Iris pigment epithelial cell (primary cell): ENCODE measurements at regions not wholly inside any gene's neighbourhood (a gene's known extent, or its start where the extent isn't known, plus 50 kb on each side); places are given as distances from the start of the nearest gene placed in this dataset.
A peak's percentile ranks its signal among the peaks of the same experiment; 100 is the strongest.
"Not testable (repeated sequence)": the region's sequence is repeated elsewhere in the genome, so short reads cannot be mapped to it uniquely, and the experiment has no call there.

Experiments used
- DNase-seq: peaks from one replicate; pipeline ENCODE4 v3.0.0-alpha.2; 2011; ENCODE audit warnings: low read depth

- DNase-seq = no peak
Measured at GRCh38 chr7:9071160-9071762, 637.9 kb downstream of the NXPH1 start.

GRCh38 chr7:9075774-9076173 lies 642.4 kb downstream of the NXPH1 start:
- DNase-seq = not testable (repeated sequence)

GRCh38 chr7:9082203-9082602 lies 648.8 kb downstream of the NXPH1 start:
- DNase-seq = no peak

GRCh38 chr7:9083837-9084236 lies 650.4 kb downstream of the NXPH1 start:
- DNase-seq = no peak

GRCh38 chr7:9091282-9091681 lies 657.9 kb downstream of the NXPH1 start:
- no peak for DNase-seq

GRCh38 chr7:9097565-9098060 lies 664.2 kb downstream of the NXPH1 start:
- DNase-seq = peak; percentile 0

- no peak for DNase-seq
Measured at GRCh38 chr7:9100289-9100688, 666.9 kb downstream of the NXPH1 start.

- no peak for DNase-seq
Measured at GRCh38 chr7:9102846-9103245, 669.4 kb downstream of the NXPH1 start.

GRCh38 chr7:9106747-9107146 lies 673.3 kb downstream of the NXPH1 start:
- no peak for DNase-seq

GRCh38 chr7:9120331-9120730 lies 686.9 kb downstream of the NXPH1 start:
- no peak for DNase-seq

- DNase-seq = no peak
Measured at GRCh38 chr7:9124320-9124719, 690.9 kb downstream of the NXPH1 start.

- DNase-seq = no peak
Measured at GRCh38 chr7:9125246-9125645, 691.8 kb downstream of the NXPH1 start.

- DNase-seq = no peak
Measured at GRCh38 chr7:9127901-9128300, 694.5 kb downstream of the NXPH1 start.

GRCh38 chr7:9148687-9149086 lies 715.3 kb downstream of the NXPH1 start:
- DNase-seq = no peak

- DNase-seq = no peak
Measured at GRCh38 chr7:9149499-9150082, 716.2 kb downstream of the NXPH1 start.

GRCh38 chr7:9163691-9164090 lies 730.3 kb downstream of the NXPH1 start:
- not testable (repeated sequence) for DNase-seq

GRCh38 chr7:9175871-9176270 lies 742.5 kb downstream of the NXPH1 start:
- no peak for DNase-seq

GRCh38 chr7:9181356-9181755 lies 747.9 kb downstream of the NXPH1 start:
- DNase-seq = no peak

- DNase-seq = no peak
Measured at GRCh38 chr7:9186730-9187129, 753.3 kb downstream of the NXPH1 start.

GRCh38 chr7:9189703-9190102 lies 756.3 kb downstream of the NXPH1 start:
- no peak for DNase-seq

GRCh38 chr7:9192969-9193368 lies 759.6 kb downstream of the NXPH1 start:
- peak; percentile 0 for DNase-seq

- no peak for DNase-seq
Measured at GRCh38 chr7:9200626-9201025, 767.2 kb downstream of the NXPH1 start.

GRCh38 chr7:9201928-9202327 lies 768.5 kb downstream of the NXPH1 start:
- DNase-seq = no peak

GRCh38 chr7:9204571-9204970 lies 771.2 kb downstream of the NXPH1 start:
- peak; percentile 9 for DNase-seq
